Fibroblast of the aortic adventitia (primary cell): ENCODE measurements at regions not wholly inside any gene's neighbourhood (a gene's known extent, or its start where the extent isn't known, plus 50 kb on each side); places are given as distances from the start of the nearest gene placed in this dataset.
"Not testable (repeated sequence)": the region's sequence is repeated elsewhere in the genome, so short reads cannot be mapped to it uniquely, and the experiment has no call there.

Experiments used
- DNase-seq: peaks from one replicate; pipeline ENCODE4 v3.0.0-alpha.2; 2010; ENCODE audit warnings: low read depth
- H3K4me3 ChIP-seq: 2 replicates; pipeline ENCODE4 v1.5.1; 2011; ENCODE audit warnings: low read depth, mild to moderate bottlenecking, control low read depth, low read length, moderate library complexity
- TF ChIP-seq, protein P1 (sequence below): IDR thresholded peaks from 2 replicates; pipeline ENCODE4 v1.5.1; 2011; ENCODE audit warnings: mild to moderate bottlenecking, low read length, control low read depth, inconsistent platforms; ENCODE audit not compliant: insufficient read depth

- no peak for DNase-seq
- TF ChIP-seq, protein P1, sequence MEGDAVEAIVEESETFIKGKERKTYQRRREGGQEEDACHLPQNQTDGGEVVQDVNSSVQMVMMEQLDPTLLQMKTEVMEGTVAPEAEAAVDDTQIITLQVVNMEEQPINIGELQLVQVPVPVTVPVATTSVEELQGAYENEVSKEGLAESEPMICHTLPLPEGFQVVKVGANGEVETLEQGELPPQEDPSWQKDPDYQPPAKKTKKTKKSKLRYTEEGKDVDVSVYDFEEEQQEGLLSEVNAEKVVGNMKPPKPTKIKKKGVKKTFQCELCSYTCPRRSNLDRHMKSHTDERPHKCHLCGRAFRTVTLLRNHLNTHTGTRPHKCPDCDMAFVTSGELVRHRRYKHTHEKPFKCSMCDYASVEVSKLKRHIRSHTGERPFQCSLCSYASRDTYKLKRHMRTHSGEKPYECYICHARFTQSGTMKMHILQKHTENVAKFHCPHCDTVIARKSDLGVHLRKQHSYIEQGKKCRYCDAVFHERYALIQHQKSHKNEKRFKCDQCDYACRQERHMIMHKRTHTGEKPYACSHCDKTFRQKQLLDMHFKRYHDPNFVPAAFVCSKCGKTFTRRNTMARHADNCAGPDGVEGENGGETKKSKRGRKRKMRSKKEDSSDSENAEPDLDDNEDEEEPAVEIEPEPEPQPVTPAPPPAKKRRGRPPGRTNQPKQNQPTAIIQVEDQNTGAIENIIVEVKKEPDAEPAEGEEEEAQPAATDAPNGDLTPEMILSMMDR, result no peak
- H3K4me3 ChIP-seq, result no peak overlapping the region
Observed at GRCh38 chr10:21042536-21042935, 145.4 kb upstream of the NEBL start.

DNA sequence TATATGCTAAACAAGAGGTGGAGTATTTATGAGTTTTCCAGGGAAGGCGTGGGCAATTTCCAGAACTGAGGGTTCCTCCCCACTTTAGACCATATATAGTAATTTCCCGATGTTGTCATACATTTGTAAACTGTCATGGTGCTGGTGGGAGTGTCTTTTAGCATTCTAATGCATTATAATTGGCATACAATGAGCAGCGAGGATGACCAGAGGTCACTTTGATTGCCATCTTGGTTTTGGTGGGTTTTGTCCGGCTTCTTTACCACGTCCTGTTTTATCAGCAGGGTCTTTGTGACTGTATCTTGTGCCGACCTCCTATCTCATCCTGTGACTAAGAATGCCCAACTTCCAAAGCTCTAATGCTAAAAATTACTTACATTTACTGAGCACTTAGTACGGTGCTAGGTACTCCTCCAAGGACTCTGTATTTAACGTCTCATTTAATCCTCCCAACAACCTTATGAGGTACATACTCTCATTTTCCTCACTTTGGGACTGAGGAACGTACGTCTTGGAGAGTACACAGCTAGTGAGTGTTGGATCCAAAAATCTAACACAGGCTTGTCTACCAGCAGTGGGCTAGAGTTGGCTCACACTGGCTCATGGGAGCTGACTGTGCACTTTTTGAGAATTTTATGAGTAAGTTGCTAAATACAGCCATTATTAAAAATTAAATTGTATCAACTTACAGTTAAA is 144.8 kb upstream of the NEBL start:
- TF ChIP-seq, protein P1, result no peak
- no peak overlapping the region for H3K4me3 ChIP-seq
- no peak for DNase-seq

GRCh38 chr10:21039721-21040120 is 142.6 kb upstream of the NEBL start:
- H3K4me3 ChIP-seq, result no peak overlapping the region
- no peak for DNase-seq
- TF ChIP-seq, protein P1, result no peak

DNA sequence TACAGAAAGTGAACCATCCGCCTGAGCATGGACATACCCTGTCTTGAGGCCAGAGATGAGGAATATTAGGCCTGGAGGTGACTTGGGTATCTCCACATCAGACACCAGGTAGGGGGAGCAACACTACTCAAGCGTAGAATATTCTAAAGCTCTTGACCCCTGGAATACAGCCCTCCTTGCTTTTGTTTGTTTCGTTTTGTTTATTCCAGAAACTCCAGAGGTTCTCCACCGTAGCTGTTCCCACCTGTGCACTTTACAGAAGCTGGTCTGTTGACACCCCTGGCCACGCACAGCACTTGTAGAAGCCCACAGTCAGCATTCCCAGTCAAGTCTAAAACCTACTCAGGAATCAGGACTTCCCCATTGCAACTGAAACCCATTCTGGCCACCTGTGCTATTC is 139.6 kb upstream of the NEBL start:
- H3K4me3 ChIP-seq, result no peak overlapping the region
- TF ChIP-seq, protein P1, result no peak

GRCh38 chr10:21034770-21035169 is 137.7 kb upstream of the NEBL start:
- DNase-seq, H3K4me3 ChIP-seq: not testable (repeated sequence)

More for the DNA sequence above, 139.6 kb upstream of the NEBL start:
- no peak for DNase-seq

GRCh38 chr10:21034241-21034640 is 137.1 kb upstream of the NEBL start:
- no peak for DNase-seq
- H3K4me3 ChIP-seq, result no peak overlapping the region
- TF ChIP-seq, protein P1, result no peak

DNA sequence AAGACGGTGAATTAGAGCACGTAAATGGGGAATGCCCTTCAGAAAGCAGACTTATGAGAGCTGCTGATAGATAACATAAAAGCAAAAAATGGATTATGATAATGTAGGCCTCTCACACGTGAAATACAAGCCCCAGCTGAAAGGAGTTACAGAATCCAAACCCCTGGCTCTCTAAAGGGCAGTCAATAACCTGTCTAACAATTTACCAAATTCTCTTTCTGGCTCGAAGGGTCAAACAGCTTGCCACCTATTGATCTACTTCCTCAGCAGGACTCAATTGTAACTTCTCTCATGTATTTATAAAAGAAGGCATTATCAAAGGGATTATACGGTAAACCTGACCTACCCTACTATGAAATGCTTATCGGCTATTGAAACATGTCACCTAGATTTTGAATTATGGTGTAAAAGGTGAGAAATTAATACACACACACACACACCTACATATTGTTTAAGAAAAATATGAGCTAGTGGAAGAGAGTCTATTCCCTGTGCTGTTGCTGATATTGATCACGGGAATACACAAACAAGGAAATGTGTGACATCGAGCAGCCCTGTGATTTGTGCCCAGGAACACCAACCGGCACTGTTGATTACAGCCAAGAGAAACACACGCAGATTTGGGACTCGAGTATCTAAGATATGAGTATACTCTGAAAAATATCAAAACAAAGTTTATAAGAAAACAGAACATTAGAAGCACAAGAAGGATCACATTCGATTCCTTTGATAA is 135.6 kb upstream of the NEBL start:
- DNase-seq, result no peak
- TF ChIP-seq, protein P1, result no peak
- H3K4me3 ChIP-seq, result no peak overlapping the region
